CD14-positive monocyte (primary cell): ENCODE measurements at regions not wholly inside any gene's neighbourhood (a gene's known extent, or its start where the extent isn't known, plus 50 kb on each side); places are given as distances from the start of the nearest gene placed in this dataset.

Experiments used
- DNase-seq, 3 donors: peaks; one replicate each; pipeline ENCODE4 v3.0.0-alpha.2; 2011 to 2022
- H2AFZ ChIP-seq: 2 replicates; pipeline ENCODE4 v1.6.0; 2012; ENCODE audit warnings: mild to moderate bottlenecking, low read depth, low read length, inconsistent platforms; ENCODE audit not compliant: insufficient read depth, poor library complexity, severe bottlenecking
- H3K27ac ChIP-seq, 2 donors: 1 replicate in 1 of 2; 2 replicates in 1 of 2; pipeline ENCODE4 v1.5.1; 2012 to 2013; ENCODE audit warnings: low read length in 2 of 2, control low read depth in 1 of 2, inconsistent platforms in 1 of 2, low read depth in 1 of 2, mild to moderate bottlenecking in 1 of 2
- H3K27me3 ChIP-seq, 2 donors: one replicate each; pipeline versions ENCODE4 v1.6.0 to v1.6.1; 2011 to 2013; ENCODE audit warnings: low read length in 2 of 2; ENCODE audit not compliant: control insufficient read depth in 2 of 2, insufficient read depth in 2 of 2
- H3K36me3 ChIP-seq, 2 donors: replicated peaks in 1 of 2; 1 replicate in 1 of 2; 2 replicates in 1 of 2; pipeline versions ENCODE4 v1.5.1 to v1.6.1; 2012 to 2013; ENCODE audit warnings: low read length in 2 of 2, control low read depth in 1 of 2, inconsistent platforms in 1 of 2, mild to moderate bottlenecking in 1 of 2; ENCODE audit not compliant: insufficient read depth in 2 of 2, control insufficient read depth in 1 of 2
- H3K4me1 ChIP-seq, 2 donors: 1 replicate in 1 of 2; 2 replicates in 1 of 2; pipeline versions ENCODE4 v1.5.1 to v1.6.1; 2012 to 2013; ENCODE audit warnings: low read length in 2 of 2, control low read depth in 1 of 2, inconsistent platforms in 1 of 2, mild to moderate bottlenecking in 1 of 2, moderate library complexity in 1 of 2; ENCODE audit not compliant: insufficient read depth in 2 of 2, control insufficient read depth in 1 of 2
- H3K4me2 ChIP-seq: replicated peaks from 2 replicates; pipeline ENCODE3; 2012; ENCODE audit warnings: low read length, moderate library complexity, mild to moderate bottlenecking; ENCODE audit not compliant: poor library complexity, severe bottlenecking; ENCODE audit errors: extremely low read depth
- H3K4me3 ChIP-seq, 3 experiments: fragments of 200-600 bp in 1 of 3; sonication (generic) in 1 of 3; replicated peaks in 1 of 3; 1 replicate in 2 of 3; 2 replicates in 1 of 3; pipeline ENCODE4 v1.5.1; 2011 to 2013; ENCODE audit warnings: low read length in 3 of 3, mild to moderate bottlenecking in 3 of 3, control low read depth in 2 of 3, low read depth in 2 of 3, inconsistent platforms in 1 of 3, moderate library complexity in 1 of 3
- H3K79me2 ChIP-seq: 2 replicates; pipeline ENCODE4 v1.6.0; 2012; ENCODE audit warnings: mild to moderate bottlenecking, control low read depth, inconsistent platforms, low read length, moderate library complexity; ENCODE audit not compliant: insufficient read depth
- H3K9ac ChIP-seq: 2 replicates; pipeline ENCODE4 v1.6.0; 2017; ENCODE audit warnings: low read length, mild to moderate bottlenecking; ENCODE audit not compliant: insufficient read depth, poor library complexity, severe bottlenecking
- H3K9me3 ChIP-seq, 2 donors: replicated peaks in 1 of 2; 1 replicate in 1 of 2; 2 replicates in 1 of 2; pipeline versions ENCODE4 v1.5.1 to v1.6.1; 2012 to 2013; ENCODE audit warnings: low read length in 2 of 2, control low read depth in 1 of 2; ENCODE audit not compliant: control insufficient read depth in 1 of 2, insufficient read depth in 1 of 2
- H4K20me1 ChIP-seq: 2 replicates; pipeline ENCODE4 v1.6.0; 2012; ENCODE audit warnings: mild to moderate bottlenecking, low read length, control low read depth, moderate library complexity; ENCODE audit not compliant: insufficient read depth
- H3K27ac Mint-ChIP-seq, 7 donors: one replicate each; pipeline ENCODE4 v1.8.0; 2020; ENCODE audit warnings: mild to moderate bottlenecking in 7 of 7, mixed read lengths in 7 of 7, moderate library complexity in 6 of 7, inconsistent platforms in 2 of 7
- H3K27me3 Mint-ChIP-seq, 3 donors: one replicate each; pipeline ENCODE4 v1.8.0; 2021 to 2022; ENCODE audit warnings: low read depth in 3 of 3, mild to moderate bottlenecking in 3 of 3, mixed read lengths in 3 of 3, moderate library complexity in 3 of 3, inconsistent platforms in 1 of 3
- H3K36me3 Mint-ChIP-seq, 2 donors: one replicate each; pipeline ENCODE4 v1.8.0; 2020; ENCODE audit warnings: mixed read lengths in 2 of 2, inconsistent platforms in 1 of 2, mild to moderate bottlenecking in 1 of 2
- H3K4me1 Mint-ChIP-seq: one replicate; pipeline ENCODE4 v1.8.0; 2020; ENCODE audit warnings: mild to moderate bottlenecking, mixed read lengths
- H3K4me3 Mint-ChIP-seq, 2 donors: one replicate each; pipeline ENCODE4 v1.8.0; 2020; ENCODE audit warnings: mild to moderate bottlenecking in 2 of 2, mixed read lengths in 2 of 2, moderate library complexity in 1 of 2
- H3K9me3 Mint-ChIP-seq, 7 donors: one replicate each; pipeline ENCODE4 v1.8.0; 2020 to 2022; ENCODE audit warnings: mixed read lengths in 7 of 7, mild to moderate bottlenecking in 6 of 7, moderate library complexity in 6 of 7, inconsistent platforms in 2 of 7
- intact Hi-C, 2 donors: fragments of 100-400 bp; cut with micrococcal nuclease; formaldehyde crosslinking; loops; one replicate each; pipeline versions ENCODE4 v1.15.0 to v1.15.1; 2023
- TF ChIP-seq, protein P1 (sequence below): fragments of 200-600 bp; IDR thresholded peaks from one replicate; pipeline ENCODE4 v1.8.0; 2022; ENCODE audit warnings: antibody characterized with exemption, mild to moderate bottlenecking

DNA sequence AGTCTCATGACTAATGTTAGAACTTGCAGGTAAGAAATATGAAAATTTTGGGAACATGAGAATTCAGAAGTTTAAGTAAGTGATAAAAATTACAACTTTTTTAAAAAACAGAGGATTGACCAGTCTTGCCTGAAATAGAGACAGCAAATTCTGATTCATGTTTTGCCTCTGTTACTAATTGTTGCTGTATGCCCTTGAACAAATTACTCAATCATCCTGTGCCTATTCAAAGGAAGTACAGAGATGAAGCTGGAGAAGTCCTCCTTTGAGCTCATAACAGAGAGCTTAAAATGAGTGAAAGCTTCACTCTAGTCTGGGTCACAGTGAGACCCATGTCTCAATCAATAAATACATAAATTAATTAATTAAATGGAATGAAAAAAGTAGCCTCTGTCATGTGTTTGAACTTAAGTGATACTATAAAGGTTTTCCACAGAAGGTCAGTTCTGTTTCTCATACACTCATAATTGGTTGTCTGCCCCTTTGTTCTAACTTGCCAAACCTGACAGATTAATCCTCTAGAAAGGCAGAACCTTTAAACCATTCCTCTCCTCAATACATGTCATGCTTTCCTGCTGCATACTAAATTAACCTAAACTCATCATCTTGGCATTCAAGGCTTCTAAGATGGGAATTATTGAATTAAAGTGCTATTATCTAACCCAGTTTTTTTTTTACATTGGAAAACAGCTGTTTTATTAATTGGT lies 374.6 kb upstream of the LRATD1 start:
- Histone ChIP-seq H3K27me3 (no peaks in the 10 kb centered on the region), H2AFZ (no peak overlapping the region), H3K9me3 (peaks cover 8 to 17% of the 10 kb centered on the region in 2 donors), H3K36me3 (no peaks in the 10 kb centered on the region), H3K9ac (no peak overlapping the region), H3K4me2 (no peak overlapping the region), H3K4me1 (no peaks in the 10 kb centered on the region), H3K79me2 (no peaks in the 10 kb centered on the region), H3K4me3 (no peak overlapping the region), H4K20me1 (no peaks in the 10 kb centered on the region), H3K27ac (no peak overlapping the region)
- DNase-seq: no peak
- Mint-ChIP-seq H3K4me3 (no peak overlapping the region), H3K36me3 (no peaks in the 10 kb centered on the region), H3K9me3 (peaks cover 0 to 9% (median 4%) of the 10 kb centered on the region in 7 donors), H3K27ac (no peak overlapping the region), H3K27me3 (no peaks in the 10 kb centered on the region), H3K4me1 (no peaks in the 10 kb centered on the region)
- intact Hi-C loops: no loop called here
- TF ChIP-seq, protein P1, sequence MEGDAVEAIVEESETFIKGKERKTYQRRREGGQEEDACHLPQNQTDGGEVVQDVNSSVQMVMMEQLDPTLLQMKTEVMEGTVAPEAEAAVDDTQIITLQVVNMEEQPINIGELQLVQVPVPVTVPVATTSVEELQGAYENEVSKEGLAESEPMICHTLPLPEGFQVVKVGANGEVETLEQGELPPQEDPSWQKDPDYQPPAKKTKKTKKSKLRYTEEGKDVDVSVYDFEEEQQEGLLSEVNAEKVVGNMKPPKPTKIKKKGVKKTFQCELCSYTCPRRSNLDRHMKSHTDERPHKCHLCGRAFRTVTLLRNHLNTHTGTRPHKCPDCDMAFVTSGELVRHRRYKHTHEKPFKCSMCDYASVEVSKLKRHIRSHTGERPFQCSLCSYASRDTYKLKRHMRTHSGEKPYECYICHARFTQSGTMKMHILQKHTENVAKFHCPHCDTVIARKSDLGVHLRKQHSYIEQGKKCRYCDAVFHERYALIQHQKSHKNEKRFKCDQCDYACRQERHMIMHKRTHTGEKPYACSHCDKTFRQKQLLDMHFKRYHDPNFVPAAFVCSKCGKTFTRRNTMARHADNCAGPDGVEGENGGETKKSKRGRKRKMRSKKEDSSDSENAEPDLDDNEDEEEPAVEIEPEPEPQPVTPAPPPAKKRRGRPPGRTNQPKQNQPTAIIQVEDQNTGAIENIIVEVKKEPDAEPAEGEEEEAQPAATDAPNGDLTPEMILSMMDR: no peak

DNA sequence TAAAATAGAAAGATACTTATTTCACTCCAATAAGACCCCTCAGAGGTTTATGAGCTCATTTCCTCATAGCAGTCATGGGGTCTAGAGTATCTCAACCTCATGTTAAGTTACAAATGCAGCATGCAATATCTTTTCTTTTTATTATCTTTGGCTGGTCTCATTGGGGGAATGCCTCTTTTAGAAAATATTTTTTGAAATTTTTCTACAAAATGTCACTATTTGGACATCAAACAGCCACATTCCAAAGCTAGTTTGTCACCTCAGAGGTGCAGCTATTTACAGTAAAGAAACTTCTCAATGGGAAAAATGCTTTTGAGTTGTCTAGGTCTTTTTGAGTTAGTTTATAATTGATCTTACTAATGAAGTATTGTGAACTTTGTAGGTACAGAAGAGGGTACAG lies 370.7 kb upstream of the LRATD1 start:
- Histone ChIP-seq H4K20me1 (no peaks in the 10 kb centered on the region), H3K9me3 (peaks cover 0 to 3% of the 10 kb centered on the region in 2 donors), H3K4me2 (no peak overlapping the region), H3K4me3 (no peak overlapping the region), H3K79me2 (no peaks in the 10 kb centered on the region), H2AFZ (no peak overlapping the region), H3K27ac (no peak overlapping the region), H3K36me3 (no peaks in the 10 kb centered on the region), H3K4me1 (no peaks in the 10 kb centered on the region), H3K9ac (no peak overlapping the region), H3K27me3 (no peaks in the 10 kb centered on the region)
- Mint-ChIP-seq H3K9me3 (peaks cover 0 to 7% (median 1%) of the 10 kb centered on the region in 7 donors), H3K4me3 (no peak overlapping the region), H3K36me3 (no peaks in the 10 kb centered on the region), H3K27me3 (no peaks in the 10 kb centered on the region), H3K27ac (no peak overlapping the region), H3K4me1 (no peaks in the 10 kb centered on the region)
- intact Hi-C loops: no loop called here
- DNase-seq: no peak
- TF ChIP-seq, protein P1: no peak
